ENCODE measurements at regions not wholly inside any gene's neighbourhood (a gene's known extent, or its start where the extent isn't known, plus 50 kb on each side); places are given as distances from the start of the nearest gene placed in this dataset.

- no peak overlapping the region for H2AFZ ChIP-seq (ENCODE audit: control insufficient read depth, low read length)
- dilution Hi-C loops (cut with MboI; ENCODE audit: extremely low pct_ligation_motif_present, low sequenced_read_pairs) = no loop called here
- H3K36me3 ChIP-seq (ENCODE audit: control insufficient read depth in 2 of 2, extremely low read depth in 1 of 2, insufficient read depth in 2 of 2, low read length in 2 of 2) = peaks cover 0 to 2% of the 10 kb centered on the region in 2 experiments
- H4K20me1 ChIP-seq (ENCODE audit: control insufficient read depth, extremely low read depth, insufficient read depth, low read length) = no peaks in the 10 kb centered on the region
- FAIRE-seq (no peak), DNase-seq (ENCODE audit: low read depth, low spot score) (no peak)
- no peaks in the 10 kb centered on the region for H3K79me2 ChIP-seq (ENCODE audit: control insufficient read depth, insufficient read depth, low read length)
- H3K9me3 ChIP-seq (ENCODE audit: control insufficient read depth, low read depth, low read length) = no peaks in the 10 kb centered on the region
- no peaks in the 10 kb centered on the region for H3K9me1 ChIP-seq (ENCODE audit: control insufficient read depth, extremely low read depth, insufficient read depth, low read length)
- TF ChIP-seq EZH2 (IDR thresholded peaks at IDR 0.05; ENCODE audit: low read length) (no peak), CTCF (optimal IDR thresholded peaks at IDR 0.05 in 1 of 3, IDR thresholded peaks at IDR 0.05 in 1 of 3, conservative IDR thresholded peaks at IDR 0.05 in 1 of 3; ENCODE audit: extremely low read depth in 1 of 3, insufficient read depth in 2 of 3, low read length in 3 of 3) (no peak)
- H3K27me3 ChIP-seq (ENCODE audit: control insufficient read depth, extremely low read depth, insufficient read depth, low read length) = no peaks in the 10 kb centered on the region
- H3K4me1 ChIP-seq (ENCODE audit: control insufficient read depth, extremely low read depth, insufficient read depth, low read length) = peaks cover 4% of the 10 kb centered on the region
- H3K9ac ChIP-seq (ENCODE audit: control insufficient read depth, extremely low read depth, insufficient read depth, low read length) = no peak overlapping the region
- no peak overlapping the region for H3K4me3 ChIP-seq (ENCODE audit: control insufficient read depth in 2 of 3, extremely low read depth in 1 of 3, insufficient read depth in 2 of 3, low read depth in 1 of 3, low read length in 3 of 3)
- H3K4me2 ChIP-seq (ENCODE audit: control insufficient read depth, extremely low read depth, insufficient read depth, low read depth, low read length) = no peak overlapping the region
- no peak overlapping the region for H3K27ac ChIP-seq (ENCODE audit: control insufficient read depth, insufficient read depth, low read length)
Observed at GRCh38 chr10:4635883-4636282, 190.1 kb upstream of the AKR1E2 start.

- TF ChIP-seq CTCF (optimal IDR thresholded peaks at IDR 0.05 in 1 of 3, IDR thresholded peaks at IDR 0.05 in 1 of 3, conservative IDR thresholded peaks at IDR 0.05 in 1 of 3; ENCODE audit: extremely low read depth in 1 of 3, insufficient read depth in 2 of 3, low read length in 3 of 3) (no peak), EZH2 (IDR thresholded peaks at IDR 0.05; ENCODE audit: low read length) (no peak)
- DNase-seq (ENCODE audit: low read depth, low spot score) (no peak), FAIRE-seq (no peak)
- Histone ChIP-seq H3K36me3 (ENCODE audit: control insufficient read depth in 2 of 2, extremely low read depth in 1 of 2, insufficient read depth in 2 of 2, low read length in 2 of 2) (peaks cover 0 to 2% of the 10 kb centered on the region in 2 experiments), H3K4me1 (ENCODE audit: control insufficient read depth, extremely low read depth, insufficient read depth, low read length) (peaks cover 4% of the 10 kb centered on the region), H3K9me1 (ENCODE audit: control insufficient read depth, extremely low read depth, insufficient read depth, low read length) (no peaks in the 10 kb centered on the region), H3K4me2 (ENCODE audit: control insufficient read depth, extremely low read depth, insufficient read depth, low read depth, low read length) (no peak overlapping the region), H3K9ac (ENCODE audit: control insufficient read depth, extremely low read depth, insufficient read depth, low read length) (no peak overlapping the region), H3K9me3 (ENCODE audit: control insufficient read depth, low read depth, low read length) (no peaks in the 10 kb centered on the region), H3K27me3 (ENCODE audit: control insufficient read depth, extremely low read depth, insufficient read depth, low read length) (no peaks in the 10 kb centered on the region), H3K27ac (ENCODE audit: control insufficient read depth, insufficient read depth, low read length) (no peak overlapping the region), H2AFZ (ENCODE audit: control insufficient read depth, low read length) (no peak overlapping the region), H3K4me3 (ENCODE audit: control insufficient read depth in 2 of 3, extremely low read depth in 1 of 3, insufficient read depth in 2 of 3, low read depth in 1 of 3, low read length in 3 of 3) (no peak overlapping the region), H4K20me1 (ENCODE audit: control insufficient read depth, extremely low read depth, insufficient read depth, low read length) (no peaks in the 10 kb centered on the region), H3K79me2 (ENCODE audit: control insufficient read depth, insufficient read depth, low read length) (no peaks in the 10 kb centered on the region)
- dilution Hi-C loops (cut with MboI; ENCODE audit: extremely low pct_ligation_motif_present, low sequenced_read_pairs) = no loop called here
Observed at GRCh38 chr10:4635388-4635787, 190.6 kb upstream of the AKR1E2 start.

All from keratinocyte (primary cell).